Liver (tissue), 8 donors: ENCODE measurements at regions not wholly inside any gene's neighbourhood (a gene's known extent, or its start where the extent isn't known, plus 50 kb on each side); places are given as distances from the start of the nearest gene placed in this dataset. TPM values are rescaled to one million over a fixed set of nuclear protein-coding genes. Genes with fewer than 3 reads are reported as not detected.

Experiments used
- DNase-seq: peaks from one replicate; pipeline ENCODE4 v3.0.0-alpha.2; 2017; ENCODE audit warnings: low spot score
- H3K27ac ChIP-seq, 2 donors: one replicate each; pipeline ENCODE4 v1.7.0; 2013; ENCODE audit warnings: inconsistent platforms in 2 of 2, low read length in 2 of 2, control low read depth in 1 of 2, low read depth in 1 of 2, mild to moderate bottlenecking in 1 of 2
- H3K27me3 ChIP-seq, 4 donors: one replicate each; pipeline versions ENCODE4 v1.6.1 to v1.7.0; 2013; ENCODE audit warnings: low read length in 3 of 4, inconsistent platforms in 1 of 4, mild to moderate bottlenecking in 1 of 4, moderate library complexity in 1 of 4; ENCODE audit not compliant: control insufficient read depth in 4 of 4, insufficient read depth in 4 of 4
- H3K36me3 ChIP-seq, 4 donors: one replicate each; pipeline versions ENCODE4 v1.6.1 to v1.7.0; 2013; ENCODE audit warnings: low read length in 3 of 4, mild to moderate bottlenecking in 3 of 4, low read depth in 1 of 4, moderate library complexity in 1 of 4; ENCODE audit not compliant: control insufficient read depth in 4 of 4, insufficient read depth in 3 of 4
- H3K4me1 ChIP-seq, 4 donors: one replicate each; pipeline versions ENCODE4 v1.6.1 to v1.7.0; 2013; ENCODE audit warnings: low read length in 3 of 4, mild to moderate bottlenecking in 3 of 4, moderate library complexity in 1 of 4; ENCODE audit not compliant: control insufficient read depth in 4 of 4, insufficient read depth in 4 of 4
- H3K4me3 ChIP-seq, 3 donors: one replicate each; pipeline versions ENCODE4 v1.6.1 to v1.7.0; 2013; ENCODE audit warnings: low read length in 3 of 3, control low read depth in 1 of 3, low read depth in 1 of 3, mild to moderate bottlenecking in 1 of 3
- H3K9ac ChIP-seq, 2 donors: one replicate each; pipeline ENCODE4 v1.7.0; 2013; ENCODE audit warnings: low read length in 2 of 2, mild to moderate bottlenecking in 2 of 2, moderate library complexity in 2 of 2, control low read depth in 1 of 2, low read depth in 1 of 2
- H3K9me3 ChIP-seq, 4 donors: one replicate each; pipeline versions ENCODE4 v1.6.1 to v1.7.0; 2013; ENCODE audit warnings: low read length in 3 of 4; ENCODE audit not compliant: control insufficient read depth in 4 of 4
- FOXA1 ChIP-seq: IDR thresholded peaks from 2 replicates; pipeline ENCODE4 v1.6.1; 2016; ENCODE audit warnings: antibody characterized with exemption
- RXRA ChIP-seq, 2 donors: IDR thresholded peaks; 2 replicates each; pipeline ENCODE4 v1.6.1; 2017 to 2018; ENCODE audit warnings: antibody characterized with exemption in 2 of 2, mild to moderate bottlenecking in 1 of 2
- whole genome bisulfite sequencing: extraction: QIAGEN DNeasy Blood & Tissue Kit; methylation state at CpG from one replicate; pipeline ENCODE4 v1.1.7; 2013; 5-methylcytosine and 5-hydroxymethylcytosine counted together
- small RNA-seq: library from RNA; depleted of rRNA; stranded (forward); fragments of <200 nt; gene quantifications from one replicate; pipeline ENCODE3, GENCODE V24; 2014
- donor health status: healthy.
- donor health status: healthy.
- donor health status: healthy.
- donor health status: healthy.

DNA sequence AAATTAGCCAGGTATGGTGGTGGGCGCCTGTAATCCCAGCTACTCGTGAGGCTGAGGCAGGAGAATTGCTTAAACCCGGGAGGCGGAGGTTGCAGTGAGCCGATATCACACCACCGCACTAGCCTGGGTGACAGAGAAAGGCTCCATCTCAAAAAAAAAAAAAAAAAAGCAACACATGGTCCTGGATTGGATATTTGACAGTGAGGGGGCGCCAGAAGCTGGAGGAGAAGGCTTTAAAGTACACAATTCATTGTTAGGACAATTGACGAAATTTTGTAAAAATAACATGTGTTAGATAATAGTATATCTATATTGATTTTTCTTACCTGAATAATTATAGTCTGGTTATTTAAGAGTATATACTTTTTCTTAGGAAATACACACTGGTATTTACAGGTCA is 50.2 kb upstream of the USP25 start:
- Histone ChIP-seq H3K36me3 (no peaks in the 10 kb centered on the region), H3K27ac (no peak overlapping the region), H3K4me3 (no peak overlapping the region), H3K4me1 (no peaks in the 10 kb centered on the region), H3K27me3 (no peaks in the 10 kb centered on the region), H3K9ac (no peak overlapping the region), H3K9me3 (no peaks in the 10 kb centered on the region)
- WGBS = 83% methylated on average over 8 of the region's 8 CpGs
- TF ChIP-seq FOXA1 = no peak
- TF ChIP-seq RXRA (IDR thresholded peaks at IDR 0.05) = no peak
- no peak for DNase-seq

Small RNAs in the stretch of these regions (small RNA-seq; reads per million reads assigned to genes)
- not detected for gene AF246928.1
- gene CYCSP42 = not detected
- not detected for gene RNU6-1326P
